ENCODE measurements at regions not wholly inside any gene's neighbourhood (a gene's known extent, or its start where the extent isn't known, plus 50 kb on each side); places are given as distances from the start of the nearest gene placed in this dataset. TPM values are rescaled to one million over a fixed set of nuclear protein-coding genes. Genes with fewer than 3 reads are reported as not detected.

Small RNAs in the stretch of these regions (small RNA-seq; reads per million reads assigned to genes)
- not detected for gene RNU6-1270P

All from K562 (cell line).